Testis (tissue), 2 donors: ENCODE measurements at regions not wholly inside any gene's neighbourhood (a gene's known extent, or its start where the extent isn't known, plus 50 kb on each side); places are given as distances from the start of the nearest gene placed in this dataset.

Experiments used
- POLR2A ChIP-seq: fragments of 450-650 bp; IDR thresholded peaks from one replicate; pipeline ENCODE4 v1.6.1; 2017; ENCODE audit warnings: antibody characterized with exemption, mild to moderate bottlenecking, moderate library complexity
- TF ChIP-seq, protein P1 (sequence below), 3 experiments: fragments of 450-650 bp in 2 of 3; fragments of 200-600 bp in 1 of 3; sonication (generic) in 1 of 3; IDR thresholded peaks; one replicate each; pipeline ENCODE4 v1.5.1; 2016 to 2019; ENCODE audit warnings: antibody characterized with exemption in 3 of 3, mild to moderate bottlenecking in 2 of 3, moderate library complexity in 1 of 3

DNA sequence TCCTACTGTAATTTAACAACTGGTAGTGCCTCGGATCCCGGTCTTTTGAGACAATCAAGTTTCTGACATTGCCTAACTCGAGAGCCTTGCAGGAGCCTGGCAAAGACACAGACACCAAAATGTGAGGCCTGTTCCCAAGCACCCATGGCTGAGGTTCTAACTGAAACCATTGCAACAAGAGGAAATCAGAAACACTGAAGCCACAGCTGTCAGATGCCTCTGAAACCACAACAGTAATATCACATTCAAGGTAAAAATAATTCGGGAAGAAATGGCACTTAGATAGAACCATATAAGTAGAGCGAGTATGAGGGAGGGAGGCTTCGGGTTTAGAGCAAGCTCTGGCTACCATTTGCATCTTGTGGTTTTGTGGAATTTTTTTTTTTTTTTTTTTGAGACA lies 285.9 kb downstream of the FBXO15 start:
- no peak for TF ChIP-seq POLR2A
- TF ChIP-seq, protein P1, sequence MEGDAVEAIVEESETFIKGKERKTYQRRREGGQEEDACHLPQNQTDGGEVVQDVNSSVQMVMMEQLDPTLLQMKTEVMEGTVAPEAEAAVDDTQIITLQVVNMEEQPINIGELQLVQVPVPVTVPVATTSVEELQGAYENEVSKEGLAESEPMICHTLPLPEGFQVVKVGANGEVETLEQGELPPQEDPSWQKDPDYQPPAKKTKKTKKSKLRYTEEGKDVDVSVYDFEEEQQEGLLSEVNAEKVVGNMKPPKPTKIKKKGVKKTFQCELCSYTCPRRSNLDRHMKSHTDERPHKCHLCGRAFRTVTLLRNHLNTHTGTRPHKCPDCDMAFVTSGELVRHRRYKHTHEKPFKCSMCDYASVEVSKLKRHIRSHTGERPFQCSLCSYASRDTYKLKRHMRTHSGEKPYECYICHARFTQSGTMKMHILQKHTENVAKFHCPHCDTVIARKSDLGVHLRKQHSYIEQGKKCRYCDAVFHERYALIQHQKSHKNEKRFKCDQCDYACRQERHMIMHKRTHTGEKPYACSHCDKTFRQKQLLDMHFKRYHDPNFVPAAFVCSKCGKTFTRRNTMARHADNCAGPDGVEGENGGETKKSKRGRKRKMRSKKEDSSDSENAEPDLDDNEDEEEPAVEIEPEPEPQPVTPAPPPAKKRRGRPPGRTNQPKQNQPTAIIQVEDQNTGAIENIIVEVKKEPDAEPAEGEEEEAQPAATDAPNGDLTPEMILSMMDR (IDR thresholded peaks at IDR 0.05): no peak
